ENCODE measurements at regions not wholly inside any gene's neighbourhood (a gene's known extent, or its start where the extent isn't known, plus 50 kb on each side); places are given as distances from the start of the nearest gene placed in this dataset.
"Not testable (repeated sequence)": the region's sequence is repeated elsewhere in the genome, so short reads cannot be mapped to it uniquely, and the experiment has no call there.

DNA sequence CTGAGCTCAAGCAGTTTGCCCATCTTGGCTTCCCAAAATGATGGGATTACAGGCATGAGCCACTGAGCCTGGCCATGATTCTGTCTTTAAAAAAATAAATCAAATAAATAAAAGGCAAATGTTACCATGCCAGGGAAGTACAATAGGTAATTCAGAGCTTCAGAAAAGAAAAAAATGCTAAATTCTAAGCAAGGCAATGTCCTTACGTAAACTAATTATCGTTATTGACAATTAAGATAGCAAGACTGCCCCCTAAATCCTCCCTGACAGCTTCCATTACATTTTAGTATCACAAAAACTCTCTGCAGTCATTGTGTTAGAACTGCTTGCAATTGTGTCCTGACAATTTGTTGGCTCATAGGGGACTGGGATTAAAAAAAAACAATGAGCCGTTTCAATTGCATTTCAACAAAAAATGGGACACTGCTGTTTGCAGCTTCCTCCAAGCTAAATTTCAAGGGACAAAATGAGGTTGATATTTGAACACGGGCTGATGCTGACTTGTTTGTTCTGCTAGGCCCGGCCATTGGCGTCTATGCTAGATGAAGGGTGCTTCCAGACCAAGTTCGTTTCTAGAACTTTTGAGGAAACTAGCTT, 88.9 kb downstream of the MOGAT1 start:
- no peak for DNase-seq (ENCODE audit: low spot score)

DNA sequence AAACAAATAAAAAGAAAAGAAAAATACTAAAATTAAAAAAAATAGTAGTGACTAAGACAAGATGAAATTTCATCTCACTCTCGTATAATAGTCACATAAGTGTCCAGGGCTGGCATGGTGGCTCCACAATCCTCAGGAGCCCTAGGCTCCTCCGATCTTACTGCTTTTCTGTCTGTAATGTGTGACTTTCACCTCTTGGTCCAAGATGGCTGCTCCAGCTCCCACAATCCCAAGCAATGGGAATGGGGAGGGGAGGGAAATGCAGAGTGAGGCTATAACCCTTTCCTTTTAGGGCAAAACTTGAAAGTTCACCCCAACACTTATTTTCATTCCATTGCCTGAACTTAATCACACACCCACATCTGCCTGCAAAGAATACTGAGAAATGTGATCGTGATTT, 90.4 kb downstream of the MOGAT1 start:
- DNase-seq (ENCODE audit: low spot score), result no peak

GRCh38 chr2:222762342-222762741, 90.9 kb downstream of the MOGAT1 start:
- DNase-seq (ENCODE audit: low spot score), result no peak

DNA sequence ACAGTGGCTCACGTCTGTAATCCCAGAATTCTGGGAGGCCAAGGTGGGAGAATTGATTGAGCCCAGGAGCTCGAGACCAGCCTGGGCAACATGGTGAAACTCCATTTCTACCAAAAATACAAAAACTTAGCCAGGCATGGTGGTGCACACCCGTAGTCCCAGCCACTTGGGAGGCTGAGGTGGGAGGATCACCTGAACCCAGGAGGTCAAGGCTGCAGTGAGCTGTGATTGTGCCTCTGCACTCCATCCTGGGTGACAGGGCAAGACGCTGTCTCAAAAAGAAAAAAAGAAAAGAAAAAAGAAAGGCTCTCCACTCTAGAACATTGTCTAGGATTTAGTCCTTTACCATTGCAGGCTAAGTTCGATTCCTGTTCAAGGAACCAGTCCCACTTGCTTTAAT, 94.4 kb downstream of the MOGAT1 start:
- DNase-seq (ENCODE audit: low spot score), result not testable (repeated sequence)

DNA sequence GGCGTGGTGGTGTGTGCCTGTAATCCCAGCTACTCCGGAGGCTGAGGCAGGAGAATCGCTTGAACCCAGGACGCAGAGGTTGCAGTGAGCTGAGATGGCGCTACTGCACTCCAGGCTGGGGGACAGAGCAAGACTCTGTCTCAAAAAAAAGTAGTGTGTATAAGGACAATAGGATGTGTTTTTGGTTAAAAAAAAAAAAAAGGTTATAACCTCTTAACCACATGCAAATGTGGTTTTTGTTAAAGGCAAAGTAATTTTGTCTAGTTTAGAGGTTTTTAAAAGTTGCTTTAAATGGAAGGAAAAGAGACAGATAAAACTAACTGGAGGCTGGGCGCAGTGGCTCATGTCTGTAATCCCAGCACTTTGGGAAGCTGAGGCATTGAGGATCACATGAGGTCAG, 92.8 kb upstream of the ACSL3 start:
- not testable (repeated sequence) for DNase-seq (ENCODE audit: low spot score)

DNA sequence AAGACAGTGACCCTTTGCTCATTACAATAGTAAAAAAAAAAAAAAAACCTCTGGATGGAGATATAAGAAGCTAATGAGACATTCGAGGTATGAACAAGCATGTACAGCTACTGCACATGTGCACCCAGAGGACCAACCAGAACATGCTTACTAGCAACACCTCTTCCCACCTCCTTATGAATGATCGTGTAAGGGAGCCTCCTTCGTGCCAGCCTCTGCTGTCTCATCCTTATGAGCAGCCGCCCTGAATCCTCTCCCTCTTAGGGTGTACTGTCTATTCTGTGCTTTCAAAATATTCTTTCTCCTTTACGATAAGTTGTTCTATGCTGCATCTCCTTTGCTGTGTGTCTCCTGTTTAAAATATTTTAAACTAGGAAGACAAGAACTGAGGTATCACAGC, 91.4 kb upstream of the ACSL3 start:
- no peak for DNase-seq (ENCODE audit: low spot score)

GRCh38 chr2:222769941-222770340, 90.9 kb upstream of the ACSL3 start:
- DNase-seq (ENCODE audit: low spot score), result no peak

- DNase-seq (ENCODE audit: low spot score), result no peak
These were observed 89.0 kb upstream of the ACSL3 start for GRCh38 chr2:222771832-222772231.

GRCh38 chr2:222774941-222775340, 85.9 kb upstream of the ACSL3 start:
- DNase-seq (ENCODE audit: low spot score), result peak; percentile 22

DNA sequence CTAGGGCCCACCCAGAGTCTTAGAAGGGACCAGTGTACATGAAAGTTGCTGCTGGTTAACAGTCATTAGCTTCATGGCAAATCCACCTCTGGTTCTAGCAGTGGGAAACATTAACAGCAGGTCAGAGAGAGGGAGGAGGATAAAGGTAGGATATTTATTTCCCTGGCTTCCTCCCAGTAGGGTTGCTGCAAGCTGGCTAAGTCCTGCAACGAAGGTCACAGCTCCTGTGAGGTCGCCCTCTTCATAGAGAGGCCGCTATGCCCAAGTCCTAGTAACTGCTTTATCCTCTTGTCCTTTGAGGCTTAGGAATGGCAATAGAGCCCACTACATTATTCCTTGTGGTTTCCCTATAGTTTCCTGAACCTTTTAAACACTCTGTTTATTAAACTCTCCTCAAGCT, 84.0 kb upstream of the ACSL3 start:
- DNase-seq (ENCODE audit: low spot score), result no peak

DNA sequence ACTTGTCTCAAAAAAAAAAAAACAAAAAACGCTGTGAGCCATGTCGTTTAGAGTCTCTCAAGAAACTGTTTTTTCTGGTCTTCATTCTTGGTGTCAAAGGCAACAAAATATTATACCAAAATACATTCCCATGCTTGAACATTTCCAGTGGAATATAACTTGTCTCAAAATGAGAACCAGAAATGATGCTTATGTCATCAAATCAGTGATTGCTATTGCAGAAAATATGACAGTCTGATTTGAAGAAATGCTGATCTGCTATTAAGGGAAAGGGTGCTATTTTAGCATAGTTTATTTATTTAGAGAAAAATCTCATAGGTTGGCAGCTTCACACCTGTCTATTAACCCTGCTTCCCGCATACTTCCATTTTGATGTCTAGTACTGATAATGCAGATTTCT, 82.4 kb upstream of the ACSL3 start:
- no peak for DNase-seq (ENCODE audit: low spot score)

DNA sequence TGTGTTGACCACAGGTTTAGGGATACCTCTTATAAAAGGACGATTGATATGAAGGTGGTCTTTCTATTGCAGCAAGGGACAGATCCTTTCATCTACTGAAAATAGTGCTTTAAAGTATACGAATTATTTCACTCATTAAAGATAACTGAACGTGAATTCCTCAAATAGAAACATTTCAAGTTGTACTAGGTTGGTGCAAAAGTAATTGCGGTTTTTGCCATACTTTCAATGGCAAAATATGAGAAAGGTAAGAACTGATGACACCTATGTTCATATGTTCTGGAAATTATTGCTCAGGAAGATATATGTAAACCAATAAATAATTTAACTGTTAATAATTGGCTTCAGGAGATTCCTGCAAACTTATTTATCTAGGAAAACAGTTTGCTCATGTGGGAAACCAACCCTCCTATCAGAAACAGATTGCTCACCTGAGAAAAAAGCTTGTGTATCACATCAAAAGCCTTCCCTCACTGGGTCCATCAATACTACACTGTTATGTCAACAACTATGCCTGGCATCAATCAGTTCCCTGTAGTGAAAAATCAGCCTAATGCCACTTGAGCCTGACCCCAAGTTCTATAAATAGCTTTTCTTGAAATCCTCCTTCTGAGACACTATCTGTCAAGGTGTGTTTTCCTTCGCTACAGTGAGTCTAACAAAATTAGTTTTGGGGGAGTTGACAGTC, 81.5 kb upstream of the ACSL3 start:
- DNase-seq (ENCODE audit: low spot score), result no peak

- DNase-seq (ENCODE audit: low spot score), result no peak
These were observed 80.8 kb upstream of the ACSL3 start for GRCh38 chr2:222780051-222780450.

- DNase-seq (ENCODE audit: low spot score), result no peak
These were observed 78.6 kb upstream of the ACSL3 start for GRCh38 chr2:222782201-222782730.

DNA sequence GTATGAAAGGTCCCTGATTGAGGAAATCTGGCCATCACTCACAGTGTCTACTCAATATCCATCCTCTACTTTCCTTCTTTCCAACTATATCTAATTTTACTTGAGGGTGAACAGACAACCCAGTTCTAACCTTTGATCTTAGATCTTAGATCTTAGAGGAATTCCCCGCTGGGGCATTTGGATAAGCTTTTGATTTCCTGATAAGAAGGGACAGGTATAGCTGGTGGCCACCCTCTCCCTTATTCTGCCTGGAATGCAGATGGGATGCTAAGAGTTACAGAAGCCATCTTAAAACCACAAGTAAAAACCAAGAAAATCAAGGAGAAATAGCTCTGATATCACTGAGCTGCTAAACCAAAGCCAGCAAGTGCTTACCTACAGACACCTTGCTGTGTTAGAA, 77.2 kb upstream of the ACSL3 start:
- DNase-seq (ENCODE audit: low spot score), result no peak

- DNase-seq (ENCODE audit: low spot score), result no peak
These were observed 69.9 kb upstream of the ACSL3 start for GRCh38 chr2:222790932-222791331.

- DNase-seq (ENCODE audit: low spot score), result peak; percentile 35
These were observed 68.7 kb upstream of the ACSL3 start for GRCh38 chr2:222792001-222792611.

- no peak for DNase-seq (ENCODE audit: low spot score)
These were observed 66.0 kb upstream of the ACSL3 start for GRCh38 chr2:222794585-222795449.

GRCh38 chr2:222795450-222796357, 65.1 kb upstream of the ACSL3 start:
- DNase-seq (ENCODE audit: low spot score), result no peak

DNA sequence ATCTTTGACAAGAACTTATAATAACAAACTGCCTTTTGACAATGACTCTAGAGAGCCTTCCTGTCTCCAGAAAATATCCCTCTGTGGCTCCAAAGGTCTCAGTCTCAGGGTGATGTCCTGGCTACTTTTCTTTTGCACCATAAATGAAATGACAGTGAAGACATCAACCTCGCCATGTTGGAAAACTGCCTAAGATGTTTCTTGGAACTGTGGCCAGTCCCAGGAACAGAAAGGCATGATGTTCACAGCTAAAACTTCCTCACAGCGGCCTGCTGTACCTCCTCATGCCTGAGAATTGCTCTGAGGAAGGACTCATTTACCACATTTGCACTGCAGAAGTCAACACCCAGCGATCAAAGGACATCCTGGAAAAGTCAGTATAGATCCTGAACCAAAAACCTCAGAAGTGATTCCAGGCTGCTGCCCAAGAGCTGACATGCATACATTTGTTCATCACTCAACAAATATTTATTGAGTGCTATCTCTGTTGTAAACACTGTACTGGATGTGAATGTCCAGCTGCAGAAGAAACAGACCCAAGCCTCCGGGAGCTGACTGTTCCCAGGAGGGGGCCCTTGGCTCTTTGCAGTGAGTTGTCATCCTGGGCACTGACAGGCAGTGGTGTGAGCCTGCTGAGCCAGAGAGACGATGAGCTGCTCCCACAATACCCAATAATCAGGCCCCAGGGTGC, 64.3 kb upstream of the ACSL3 start:
- DNase-seq (ENCODE audit: low spot score), result no peak

GRCh38 chr2:222797261-222797660, 63.6 kb upstream of the ACSL3 start:
- DNase-seq (ENCODE audit: low spot score), result peak; percentile 65

Measured in AG20443 (cell line).